Uterus (tissue), 3 donors: ENCODE measurements at regions not wholly inside any gene's neighbourhood (a gene's known extent, or its start where the extent isn't known, plus 50 kb on each side); places are given as distances from the start of the nearest gene placed in this dataset.

Source experiments
- DNase-seq, 2 donors: peaks; one replicate each; pipeline ENCODE4 v3.0.0-alpha.2; 2019 to 2020
- H3K27ac ChIP-seq, 2 donors: fragments of 200-600 bp; sonication (generic); 1 replicate in 1 of 2; 2 replicates in 1 of 2; pipeline ENCODE4 v1.5.1; 2016 to 2018
- H3K27me3 ChIP-seq, 2 donors: fragments of 200-600 bp; sonication (generic); one replicate each; pipeline ENCODE4 v1.5.1; 2018 to 2019; ENCODE audit warnings: control low read depth in 1 of 2
- H3K36me3 ChIP-seq, 2 donors: fragments of 200-600 bp; sonication (generic); one replicate each; pipeline ENCODE4 v1.5.1; 2019; ENCODE audit warnings: control low read depth in 1 of 2
- H3K4me1 ChIP-seq, 2 donors: fragments of 200-600 bp; sonication (generic); one replicate each; pipeline ENCODE4 v1.5.1; 2018 to 2019; ENCODE audit warnings: control low read depth in 1 of 2
- H3K4me3 ChIP-seq, 2 donors: fragments of 200-600 bp; sonication (generic); 1 replicate in 1 of 2; 2 replicates in 1 of 2; pipeline ENCODE4 v1.5.1; 2018 to 2019; ENCODE audit warnings: mild to moderate bottlenecking in 1 of 2
- H3K9me3 ChIP-seq, 2 donors: fragments of 200-600 bp; sonication (generic); one replicate each; pipeline ENCODE4 v1.5.1; 2019; ENCODE audit warnings: control low read depth in 1 of 2
- CTCF ChIP-seq, 4 experiments: fragments of 200-600 bp in 2 of 4; fragments of 450-650 bp in 2 of 4; sonication (generic) in 2 of 4; IDR thresholded peaks; one replicate each; pipeline ENCODE4 v1.5.1; 2016 to 2019; ENCODE audit warnings: antibody characterized with exemption in 4 of 4, mild to moderate bottlenecking in 2 of 4, moderate library complexity in 1 of 4
- POLR2A ChIP-seq, 2 donors: fragments of 450-650 bp; IDR thresholded peaks; one replicate each; pipeline ENCODE4 v1.6.1; 2016; ENCODE audit warnings: antibody characterized with exemption in 2 of 2, mild to moderate bottlenecking in 1 of 2, moderate library complexity in 1 of 2
- intact Hi-C: fragments of 100-400 bp; cut with DNase I; formaldehyde crosslinking; loops from one replicate; pipeline ENCODE4 v1.15.1; 2023; ENCODE audit warnings: low total_unique reads
- donor health status: DM: yes; HTN: yes; CAD: no.

GRCh38 chr3:26202169-26202568 lies 412.3 kb downstream of the OXSM start:
- intact Hi-C loops, result no loop called here
- DNase-seq, result no peak
- no peaks in the 10 kb centered on the region for H3K4me1 ChIP-seq
- TF ChIP-seq POLR2A (IDR thresholded peaks at IDR 0.05), result no peak
- no peak for TF ChIP-seq CTCF (IDR thresholded peaks at IDR 0.05)
- no peak overlapping the region for H3K27ac ChIP-seq
- H3K4me3 ChIP-seq, result no peak overlapping the region
- no peaks in the 10 kb centered on the region for H3K9me3 ChIP-seq
- H3K27me3 ChIP-seq, result no peaks in the 10 kb centered on the region
- no peaks in the 10 kb centered on the region for H3K36me3 ChIP-seq

DNA sequence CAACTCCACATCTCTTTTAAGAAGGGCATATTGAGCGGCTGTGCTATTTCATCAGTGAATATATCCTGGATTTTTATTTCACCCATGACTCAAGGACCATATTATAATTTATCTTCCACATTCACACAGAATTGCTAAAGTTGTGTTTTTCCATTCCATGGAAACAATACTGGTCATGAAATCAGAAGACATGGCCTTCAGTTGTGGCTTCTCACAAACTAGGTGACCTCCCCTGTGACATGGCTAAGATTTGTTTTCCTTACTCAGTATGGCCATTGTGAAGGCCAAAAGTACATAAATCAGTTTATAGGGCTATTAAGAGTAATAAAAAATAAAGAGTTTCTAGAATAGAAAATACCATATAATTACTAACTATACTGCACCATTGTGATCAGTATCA lies 415.6 kb downstream of the OXSM start:
- no peaks in the 10 kb centered on the region for H3K4me1 ChIP-seq
- no peaks in the 10 kb centered on the region for H3K36me3 ChIP-seq
- H3K4me3 ChIP-seq, result no peak overlapping the region
- no peaks in the 10 kb centered on the region for H3K27me3 ChIP-seq
- TF ChIP-seq CTCF (IDR thresholded peaks at IDR 0.05) (no peak), POLR2A (IDR thresholded peaks at IDR 0.05) (no peak)
- intact Hi-C loops, result no loop called here
- DNase-seq, result no peak
- no peak overlapping the region for H3K27ac ChIP-seq
- H3K9me3 ChIP-seq, result no peaks in the 10 kb centered on the region

- Histone ChIP-seq H3K9me3 (no peaks in the 10 kb centered on the region), H3K36me3 (no peaks in the 10 kb centered on the region), H3K27ac (no peak overlapping the region), H3K4me1 (no peaks in the 10 kb centered on the region), H3K4me3 (no peak overlapping the region), H3K27me3 (no peaks in the 10 kb centered on the region)
- TF ChIP-seq CTCF (IDR thresholded peaks at IDR 0.05), result no peak
- TF ChIP-seq POLR2A (IDR thresholded peaks at IDR 0.05), result no peak
- DNase-seq, result no peak
- intact Hi-C loops, result no loop called here
Measured at GRCh38 chr3:26208201-26208600, 414.4 kb upstream of the LRRC3B start.

GRCh38 chr3:26229801-26230200 lies 392.8 kb upstream of the LRRC3B start:
- intact Hi-C loops, result no loop called here
- no peaks in the 10 kb centered on the region for H3K4me1 ChIP-seq
- H3K27me3 ChIP-seq, result no peaks in the 10 kb centered on the region
- TF ChIP-seq POLR2A (IDR thresholded peaks at IDR 0.05), result no peak
- TF ChIP-seq CTCF (IDR thresholded peaks at IDR 0.05), result no peak
- H3K9me3 ChIP-seq, result no peaks in the 10 kb centered on the region
- no peak overlapping the region for H3K4me3 ChIP-seq
- no peak overlapping the region for H3K27ac ChIP-seq
- no peaks in the 10 kb centered on the region for H3K36me3 ChIP-seq
- no peak for DNase-seq

DNA sequence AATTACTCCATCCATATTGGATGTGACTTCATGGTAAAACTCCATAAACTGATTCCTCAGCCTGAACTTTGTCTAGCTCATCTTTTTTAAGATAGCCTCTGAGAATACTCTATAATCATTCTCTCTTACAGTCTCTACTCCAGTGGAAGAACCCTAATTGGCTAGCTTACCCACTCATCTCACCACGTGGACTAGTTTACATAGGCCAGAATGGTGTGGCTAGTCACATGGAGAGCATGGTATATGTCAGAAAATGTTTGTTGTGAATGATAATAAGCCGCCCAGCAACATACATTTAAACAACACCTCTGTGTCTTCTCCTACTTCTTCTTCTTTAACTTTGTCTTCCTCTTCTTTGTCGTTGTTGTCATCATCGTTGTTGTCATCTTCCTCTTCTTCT lies 389.2 kb upstream of the LRRC3B start:
- intact Hi-C loops, result no loop called here
- TF ChIP-seq POLR2A (IDR thresholded peaks at IDR 0.05) (no peak), CTCF (IDR thresholded peaks at IDR 0.05) (no peak)
- no peak overlapping the region for H3K27ac ChIP-seq
- no peaks in the 10 kb centered on the region for H3K36me3 ChIP-seq
- no peak overlapping the region for H3K4me3 ChIP-seq
- DNase-seq, result no peak
- H3K9me3 ChIP-seq, result no peaks in the 10 kb centered on the region
- no peaks in the 10 kb centered on the region for H3K27me3 ChIP-seq
- no peaks in the 10 kb centered on the region for H3K4me1 ChIP-seq
